OCI-M2 (cell line): ENCODE measurements at regions not wholly inside any gene's neighbourhood (a gene's known extent, or its start where the extent isn't known, plus 50 kb on each side); places are given as distances from the start of the nearest gene placed in this dataset.

Source experiments
- DNase-seq: peaks from one replicate; lab custom pipeline; 2025; ENCODE audit not compliant: unreplicated experiment; lab: John Stamatoyannopoulos, UW

DNA sequence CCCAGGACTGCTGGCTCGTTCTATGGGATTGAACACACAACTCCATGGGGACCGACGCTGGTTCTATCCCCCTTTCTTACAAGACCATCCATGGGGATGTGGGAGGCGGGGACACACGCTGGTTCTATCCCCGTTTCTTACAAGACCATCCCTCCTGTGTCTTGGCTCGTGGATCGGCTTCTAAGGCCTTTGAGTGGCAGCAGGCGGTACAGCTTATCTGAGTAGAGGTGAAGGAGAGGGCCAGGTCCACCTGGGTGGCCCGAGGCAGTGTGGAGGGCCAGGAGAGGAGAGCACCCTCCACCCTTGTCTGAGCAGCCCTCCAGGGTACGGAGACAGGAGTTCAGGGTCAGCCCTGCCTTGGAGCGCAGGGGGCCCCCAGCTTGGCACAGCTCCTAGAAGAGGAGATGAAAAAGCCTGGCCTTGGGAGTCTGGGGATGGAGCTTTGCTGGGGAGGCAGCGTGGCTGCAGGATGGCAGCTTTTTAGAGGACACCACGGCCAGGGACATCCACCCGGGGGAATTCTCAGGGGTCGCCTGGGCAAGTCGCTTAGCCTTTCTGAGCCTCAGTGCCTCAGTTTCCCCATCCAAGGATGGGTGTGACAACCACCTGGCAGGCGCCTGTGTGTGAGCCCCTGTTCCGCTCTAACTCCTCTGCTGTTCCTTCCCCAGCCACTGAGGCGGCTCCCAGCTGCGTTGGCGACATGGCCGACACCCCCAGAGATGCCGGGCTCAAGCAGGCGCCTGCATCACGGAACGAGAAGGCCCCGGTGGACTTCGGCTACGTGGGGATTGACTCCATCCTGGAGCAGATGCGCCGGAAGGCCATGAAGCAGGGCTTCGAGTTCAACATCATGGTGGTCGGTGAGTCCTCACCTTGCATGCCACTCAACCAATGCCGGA is 341.0 kb downstream of the SEC14L1 start:
- no peak for DNase-seq

DNA sequence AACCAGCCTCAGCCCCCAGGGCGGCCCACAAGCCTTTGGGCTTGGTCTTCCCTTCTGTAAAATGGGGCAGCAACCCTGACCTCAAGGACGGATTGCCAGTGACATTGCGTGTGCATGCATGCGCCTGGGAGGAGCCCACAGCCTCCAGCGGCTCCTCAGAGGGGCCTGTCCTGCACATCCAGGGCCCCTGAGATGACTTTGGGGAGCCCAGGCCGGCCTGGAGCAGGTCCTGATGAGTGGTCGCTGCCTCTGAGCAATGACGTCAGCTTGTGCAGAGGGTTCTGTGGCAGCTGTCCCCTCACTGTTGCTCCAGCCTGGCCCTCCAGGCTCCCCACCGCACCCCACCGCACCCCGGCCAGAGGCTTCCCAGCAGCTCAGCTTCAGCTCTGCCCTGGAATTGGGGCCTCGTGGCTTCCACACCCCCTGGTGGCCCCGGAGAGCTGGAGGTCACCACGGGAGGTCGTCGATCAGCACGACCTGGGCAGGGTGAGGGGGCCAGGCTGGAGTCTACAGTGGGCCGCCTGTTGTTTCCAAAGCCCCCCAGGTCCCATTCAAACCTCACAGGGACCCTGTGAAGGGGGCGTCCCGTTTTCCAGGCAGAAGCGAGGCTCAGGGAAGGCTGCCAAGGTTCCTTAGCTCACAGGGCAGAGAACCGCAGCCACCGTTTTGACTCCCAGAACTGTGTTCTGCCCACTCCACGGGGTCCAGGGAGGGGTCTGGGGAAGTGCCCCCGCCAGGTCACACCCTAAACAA is 341.8 kb downstream of the SEC14L1 start:
- no peak for DNase-seq

DNA sequence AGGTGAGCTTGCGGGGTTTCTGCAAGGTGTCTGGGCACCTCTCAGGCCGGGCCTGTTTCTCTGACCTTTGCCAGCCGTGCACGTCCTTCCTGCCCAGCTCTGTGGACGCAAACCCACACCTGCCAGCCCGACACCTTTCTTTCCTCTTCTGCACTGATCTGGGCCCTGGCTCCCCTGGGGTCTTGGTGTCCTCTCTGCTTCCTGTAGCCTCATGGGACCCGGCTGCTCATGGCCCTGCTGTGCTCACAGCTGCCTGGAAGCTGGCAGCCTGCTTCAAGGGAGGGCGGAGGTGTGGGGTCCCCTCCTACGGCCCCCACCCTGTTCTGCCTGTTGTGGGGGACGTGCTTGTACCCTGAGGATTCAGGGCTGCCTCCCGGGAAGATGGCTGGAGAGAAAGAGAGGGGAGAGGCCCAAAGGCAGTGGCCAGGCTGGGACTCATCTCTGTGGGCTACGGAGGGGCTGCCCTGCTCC is 342.4 kb downstream of the SEC14L1 start:
- DNase-seq = no peak

DNA sequence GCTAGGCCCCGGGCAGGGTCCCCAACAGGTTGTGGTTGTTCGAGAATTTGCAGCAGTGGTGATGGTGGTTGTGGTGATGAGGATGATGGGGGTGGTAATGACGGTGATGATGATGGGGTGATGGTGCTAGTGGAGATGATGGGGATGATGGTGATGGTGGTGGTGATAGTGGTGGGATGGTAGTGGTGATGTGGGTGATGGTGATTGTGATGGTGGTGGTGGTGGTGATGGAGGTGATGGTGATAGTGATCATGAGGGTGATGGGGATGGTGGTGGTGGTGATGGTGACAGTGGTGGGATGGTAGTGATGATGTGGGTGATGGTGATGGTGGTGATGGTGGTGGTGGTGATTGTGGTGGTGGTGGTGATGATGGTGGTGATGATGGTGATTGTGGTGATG is 343.3 kb downstream of the SEC14L1 start:
- DNase-seq = no peak

DNA sequence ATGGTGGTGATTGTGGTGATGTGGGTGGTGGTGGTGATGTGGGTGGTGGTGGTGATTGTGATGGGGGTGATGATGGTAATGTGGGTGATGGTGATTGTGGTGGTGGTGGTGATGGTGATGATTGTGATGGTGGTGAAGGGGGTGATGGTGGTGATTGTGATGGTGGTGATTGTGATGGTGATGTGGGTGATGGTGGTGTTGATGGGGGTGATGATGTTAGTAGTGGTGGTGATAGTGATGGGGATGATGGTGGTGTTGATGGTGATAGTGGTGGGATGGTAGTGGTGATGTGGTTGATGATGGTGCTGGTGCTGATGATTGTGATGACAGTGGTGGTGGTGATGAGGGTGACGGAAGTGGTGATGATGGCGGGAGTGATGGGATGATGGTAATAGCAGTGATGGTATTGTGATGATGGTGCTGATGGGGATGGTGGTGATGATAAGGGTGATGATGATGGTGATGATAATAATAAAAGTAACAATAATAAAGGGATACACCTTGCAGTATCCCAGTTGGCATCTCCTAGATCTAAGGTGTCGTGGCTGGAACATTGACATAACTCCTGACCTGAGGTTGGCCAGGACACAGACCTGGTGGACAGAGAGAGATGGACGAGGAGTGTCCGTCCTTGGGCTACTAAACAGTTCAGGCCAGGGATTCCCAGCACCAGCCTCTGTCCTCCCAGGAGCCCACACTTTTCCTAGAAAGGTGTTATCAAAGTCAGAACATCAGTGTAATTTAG is 344.5 kb downstream of the SEC14L1 start:
- no peak for DNase-seq

DNA sequence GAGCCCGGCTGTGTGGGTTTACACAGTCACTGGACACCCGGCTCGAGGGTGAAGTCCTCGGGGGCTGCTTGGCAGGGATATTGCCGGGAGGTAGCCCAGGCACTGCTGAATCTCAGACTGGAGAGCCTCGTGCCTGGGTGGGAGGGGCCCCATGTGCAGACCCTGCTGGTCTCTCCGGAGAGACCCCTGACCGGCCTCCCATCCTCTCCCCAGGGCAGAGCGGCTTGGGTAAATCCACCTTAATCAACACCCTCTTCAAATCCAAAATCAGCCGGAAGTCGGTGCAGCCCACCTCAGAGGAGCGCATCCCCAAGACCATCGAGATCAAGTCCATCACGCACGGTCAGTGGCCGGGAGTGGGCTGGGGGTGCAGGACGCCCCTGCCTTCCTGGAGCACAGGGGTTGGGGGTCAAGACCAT is 346.5 kb downstream of the SEC14L1 start:
- DNase-seq = no peak

DNA sequence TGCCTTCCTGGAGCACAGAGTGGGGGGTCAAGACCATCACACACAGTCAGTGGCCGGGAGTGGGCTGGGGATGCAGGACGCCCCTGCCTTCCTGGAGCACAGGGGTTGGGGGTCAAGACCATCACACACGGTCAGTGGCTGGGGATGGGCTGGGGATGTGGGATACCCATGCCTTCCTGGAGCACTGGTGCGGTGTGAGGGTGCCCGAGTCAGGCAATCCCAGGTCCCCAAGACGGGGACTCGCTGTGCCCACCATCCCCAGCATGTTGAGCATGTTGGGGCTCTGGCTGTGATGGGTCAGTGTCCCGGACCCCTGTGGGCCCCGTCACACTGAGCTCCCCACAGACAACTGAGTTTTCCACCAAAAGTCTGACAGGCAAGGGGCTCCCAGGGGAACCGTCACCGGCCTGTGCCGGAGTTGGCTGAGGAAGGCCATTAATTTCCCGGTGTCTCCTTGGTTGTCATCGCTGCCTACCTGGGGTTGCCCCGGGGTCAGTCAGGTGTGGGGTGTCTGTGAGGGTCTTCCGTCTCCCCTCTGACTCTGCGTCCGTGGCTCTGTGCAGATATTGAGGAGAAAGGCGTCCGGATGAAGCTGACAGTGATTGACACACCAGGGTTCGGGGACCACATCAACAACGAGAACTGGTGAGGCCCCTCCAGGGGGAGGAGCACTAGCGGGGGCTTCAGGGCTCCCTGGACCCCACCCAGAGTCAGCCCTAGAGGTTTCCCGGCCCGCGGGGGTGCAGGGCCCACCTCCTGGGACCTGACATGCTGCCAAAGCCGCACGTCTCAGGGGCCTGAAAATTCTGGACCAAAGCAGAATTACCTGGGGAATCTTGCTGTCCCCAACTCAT is 347.1 kb downstream of the SEC14L1 start:
- DNase-seq = no peak

DNA sequence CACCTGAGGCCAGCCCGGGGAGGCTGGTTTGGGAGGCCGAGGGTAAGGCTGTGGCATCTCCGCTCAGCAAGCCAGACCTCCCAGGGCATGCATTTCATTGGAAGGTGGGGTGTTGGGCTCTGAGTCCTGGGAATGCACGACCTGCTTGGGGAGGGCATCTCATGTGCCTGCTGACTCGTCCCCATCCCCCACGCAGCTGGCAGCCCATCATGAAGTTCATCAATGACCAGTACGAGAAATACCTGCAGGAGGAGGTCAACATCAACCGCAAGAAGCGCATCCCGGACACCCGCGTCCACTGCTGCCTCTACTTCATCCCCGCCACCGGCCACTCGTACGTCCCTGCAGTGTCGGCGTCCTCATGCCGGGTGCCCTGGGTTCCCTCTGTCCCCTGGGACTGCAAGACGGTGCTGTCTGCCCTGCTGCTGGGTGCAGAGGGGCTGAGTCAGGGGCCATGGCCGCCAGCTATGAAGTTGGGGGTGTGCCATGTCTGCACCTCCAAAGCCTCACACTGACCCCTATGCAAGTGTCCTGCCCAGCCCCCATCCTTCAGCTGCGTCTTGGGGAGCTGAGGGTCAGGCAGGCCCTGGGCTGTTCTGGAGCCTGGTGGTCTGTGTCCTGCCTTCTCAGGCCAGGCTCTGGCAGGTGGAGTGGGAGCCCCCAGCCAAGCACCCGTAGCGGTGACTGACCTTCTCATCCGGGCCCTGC is 347.9 kb downstream of the SEC14L1 start:
- no peak for DNase-seq

DNA sequence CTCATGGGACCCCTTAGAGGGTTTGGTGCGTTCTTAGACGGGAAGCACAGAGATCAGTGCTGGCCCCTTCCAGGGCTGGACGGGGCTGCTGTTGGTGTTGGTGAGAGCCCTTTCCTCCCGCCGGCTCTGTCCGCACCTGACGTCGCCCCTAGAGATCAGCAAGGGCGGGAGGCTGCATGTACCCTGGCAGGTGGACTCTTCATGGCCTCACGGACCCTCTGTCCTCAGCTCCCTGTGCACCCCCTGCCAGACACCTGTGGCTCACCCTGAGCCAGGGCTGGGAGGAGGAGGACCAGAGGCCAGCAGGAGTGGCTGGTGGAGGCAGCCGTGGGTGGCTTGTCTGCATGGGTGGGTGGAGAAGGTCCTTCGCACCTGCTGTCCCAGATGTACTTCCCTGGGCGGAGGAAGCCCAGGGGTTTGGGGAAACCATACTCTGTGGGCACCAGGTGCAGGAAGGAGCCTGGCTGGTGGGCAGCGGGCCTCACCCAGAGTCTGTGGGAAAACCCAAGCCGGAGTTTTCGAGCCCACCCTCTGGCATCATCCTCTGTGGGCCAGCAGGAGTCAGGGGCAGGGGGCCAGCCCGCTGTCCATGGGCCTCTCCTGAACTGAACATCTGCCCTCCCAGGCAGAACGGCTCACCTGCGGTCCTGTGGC is 348.6 kb downstream of the SEC14L1 start:
- no peak for DNase-seq

DNA sequence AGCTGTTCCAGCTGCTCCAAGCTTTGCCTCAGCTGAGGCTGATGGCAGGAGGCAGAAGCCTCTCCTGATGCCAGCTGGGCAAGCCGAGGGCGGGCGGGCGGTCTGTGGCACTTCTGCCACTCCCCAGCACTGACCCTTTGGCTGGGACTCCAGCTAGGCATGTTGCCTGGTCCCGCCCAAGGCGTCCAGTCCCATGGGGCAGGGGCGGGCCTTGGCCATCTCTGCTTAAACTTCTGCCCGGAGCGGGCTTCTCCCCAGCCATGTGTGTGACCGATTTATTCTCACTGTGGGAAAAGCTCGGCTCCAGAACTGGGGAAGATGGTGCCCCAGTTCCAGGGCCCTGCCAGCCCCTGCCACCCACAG is 349.1 kb downstream of the SEC14L1 start:
- no peak for DNase-seq

DNA sequence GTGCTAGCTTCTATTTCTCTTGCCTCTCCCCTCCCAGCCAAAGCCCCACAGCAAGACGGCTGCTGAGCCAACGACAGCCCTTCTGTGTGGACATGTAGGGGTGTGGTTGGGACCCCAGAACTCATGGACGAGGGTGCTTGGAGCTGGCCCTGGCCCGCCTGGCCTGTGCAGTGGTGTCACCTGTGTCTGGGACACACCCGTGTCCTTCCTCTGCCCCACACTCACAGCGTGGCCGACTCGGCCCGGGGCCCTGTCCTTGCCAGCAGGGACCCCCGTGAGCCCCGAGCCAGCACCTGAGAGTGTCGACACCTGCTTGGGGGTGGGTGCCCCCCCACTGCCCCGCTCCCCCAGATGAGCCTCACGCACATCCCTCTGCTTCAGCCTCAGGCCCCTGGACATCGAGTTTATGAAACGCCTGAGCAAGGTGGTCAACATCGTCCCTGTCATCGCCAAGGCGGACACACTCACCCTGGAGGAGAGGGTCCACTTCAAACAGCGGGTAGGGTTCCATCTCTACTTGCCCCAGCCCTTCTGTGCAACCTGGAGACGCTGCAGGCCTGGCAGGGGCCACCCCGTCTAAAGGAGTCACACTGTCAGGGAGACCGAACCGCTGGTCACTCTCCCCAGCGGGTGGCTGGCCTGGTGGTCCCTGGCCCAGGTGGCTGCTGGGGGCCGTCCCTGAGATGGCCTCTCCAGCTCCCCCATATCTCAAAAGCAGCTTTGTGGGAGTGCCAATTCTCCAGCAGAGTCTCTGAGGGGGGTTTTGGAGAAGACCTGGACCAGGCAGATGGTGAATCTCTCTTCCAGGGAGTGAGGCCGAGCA is 349.8 kb downstream of the SEC14L1 start:
- DNase-seq = no peak

DNA sequence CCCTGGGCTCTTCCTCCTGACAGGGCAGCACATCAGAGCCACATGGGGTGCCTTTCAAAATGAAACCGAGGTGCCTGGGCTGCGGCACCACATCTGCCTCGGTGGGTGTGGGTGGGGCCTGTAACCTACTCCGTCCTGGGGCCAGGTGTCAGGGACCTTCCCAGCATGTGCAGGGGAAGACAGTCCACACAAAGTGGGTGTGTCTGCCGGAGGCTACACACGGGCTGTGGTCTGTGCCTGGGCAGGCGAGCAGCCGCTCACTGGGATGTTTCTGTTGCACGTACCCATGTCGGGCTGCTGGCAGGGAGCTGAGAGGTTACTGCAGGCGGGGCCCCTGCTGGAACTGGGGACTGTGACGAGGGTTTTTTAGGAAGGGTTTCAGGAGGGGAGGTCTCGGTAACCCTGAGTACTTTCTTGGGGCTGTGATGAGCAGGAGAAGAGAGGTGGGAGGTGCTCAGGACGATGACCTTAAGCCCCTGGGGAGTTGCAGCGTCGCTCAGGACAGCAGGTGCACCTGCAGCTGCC is 351.2 kb downstream of the SEC14L1 start:
- no peak for DNase-seq

DNA sequence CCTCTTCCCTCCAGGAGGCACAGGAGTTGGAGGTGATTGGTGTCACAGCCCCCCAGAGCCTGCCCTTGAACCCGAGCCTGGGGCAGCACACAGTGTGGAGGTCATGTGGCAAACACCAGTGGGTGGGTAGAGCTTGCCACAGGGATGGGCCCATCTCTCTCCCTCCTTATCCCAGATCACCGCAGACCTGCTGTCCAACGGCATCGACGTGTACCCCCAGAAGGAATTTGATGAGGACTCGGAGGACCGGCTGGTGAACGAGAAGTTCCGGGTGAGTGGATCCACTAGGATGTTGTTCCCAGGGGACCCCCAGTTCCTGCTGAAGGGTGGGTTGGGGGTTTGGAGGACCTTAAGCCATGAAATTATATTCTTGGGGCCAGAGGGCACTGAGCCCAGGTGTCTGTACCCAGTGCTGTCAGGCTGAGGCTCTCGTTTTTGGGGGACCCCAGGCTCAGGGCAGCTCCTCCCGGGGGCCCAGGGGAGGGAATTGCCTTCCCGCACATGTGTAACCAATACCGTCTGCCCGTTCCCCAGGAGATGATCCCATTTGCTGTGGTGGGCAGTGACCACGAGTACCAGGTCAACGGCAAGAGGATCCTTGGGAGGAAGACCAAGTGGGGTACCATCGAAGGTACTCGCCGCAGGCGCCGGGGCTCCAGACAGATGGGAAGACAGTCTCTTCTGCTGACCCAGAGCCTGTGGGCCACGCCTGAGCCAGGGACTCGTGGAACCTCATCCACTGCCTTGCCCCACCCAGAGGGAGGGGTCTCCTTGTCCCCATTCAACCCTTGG is 351.9 kb downstream of the SEC14L1 start:
- DNase-seq = no peak

DNA sequence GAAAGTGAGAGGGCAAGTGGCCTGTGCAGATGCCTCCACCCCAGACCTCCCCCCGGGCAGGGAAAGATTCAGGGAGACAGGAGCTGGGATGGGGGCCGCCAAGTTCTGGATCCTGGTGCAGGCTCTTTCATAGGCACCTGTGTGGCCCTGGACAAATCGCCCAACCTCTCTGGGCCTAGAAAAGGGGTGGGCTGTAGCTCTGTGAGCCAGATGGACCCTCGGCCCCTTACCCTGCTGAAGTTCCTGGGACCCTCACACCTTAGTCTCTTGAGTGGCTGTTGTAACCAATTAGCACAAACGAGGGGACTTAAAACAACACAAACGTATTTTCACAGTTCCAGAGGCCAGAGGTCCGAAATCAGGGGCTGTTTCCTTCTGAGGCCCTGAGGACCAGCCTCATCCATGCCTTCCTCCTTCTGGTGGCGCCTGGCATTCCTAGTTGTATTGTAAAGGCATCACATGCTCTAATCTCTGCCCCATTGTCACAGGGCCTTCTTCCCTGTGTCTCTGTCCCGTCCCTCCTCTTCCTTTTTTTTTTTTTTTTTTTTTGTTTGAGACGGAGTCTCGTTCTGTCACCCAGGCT is 352.6 kb downstream of the SEC14L1 start:
- DNase-seq = no peak

DNA sequence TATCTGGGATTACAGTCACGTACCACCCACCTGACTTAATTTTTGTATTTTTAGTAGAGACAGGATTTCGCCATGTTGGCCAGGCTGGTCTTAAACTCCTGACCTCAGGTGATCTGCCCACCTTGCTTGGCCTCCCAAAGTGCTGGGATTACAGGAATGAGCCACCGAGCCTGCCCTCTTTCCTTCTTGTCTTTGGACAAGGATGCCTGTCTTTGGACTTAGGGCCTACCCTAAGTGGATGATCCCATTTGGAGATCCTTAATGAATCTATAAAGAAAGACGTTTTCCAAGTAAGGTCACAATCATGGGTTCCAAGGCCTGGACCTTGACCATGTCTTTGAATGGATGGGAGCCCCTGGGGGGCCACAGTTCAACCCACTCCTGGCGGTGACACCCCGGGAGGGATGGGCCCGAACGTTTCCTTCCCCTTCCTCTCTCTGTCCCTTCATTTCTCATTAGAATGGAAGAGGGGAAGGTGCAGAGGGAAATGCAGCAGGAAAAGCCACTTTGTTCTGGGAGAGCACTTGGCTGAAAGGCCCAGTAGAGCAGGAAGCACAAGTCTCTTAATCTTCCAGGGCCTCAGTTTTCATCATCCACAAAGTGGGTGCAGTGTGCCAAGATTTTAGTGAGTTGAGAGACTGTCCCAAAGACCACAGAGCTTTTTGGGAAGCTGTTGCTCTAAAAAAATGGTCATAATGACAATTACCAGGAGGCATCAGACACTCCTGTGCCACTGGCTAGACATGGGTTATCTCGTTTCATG is 353.3 kb downstream of the SEC14L1 start:
- no peak for DNase-seq

DNA sequence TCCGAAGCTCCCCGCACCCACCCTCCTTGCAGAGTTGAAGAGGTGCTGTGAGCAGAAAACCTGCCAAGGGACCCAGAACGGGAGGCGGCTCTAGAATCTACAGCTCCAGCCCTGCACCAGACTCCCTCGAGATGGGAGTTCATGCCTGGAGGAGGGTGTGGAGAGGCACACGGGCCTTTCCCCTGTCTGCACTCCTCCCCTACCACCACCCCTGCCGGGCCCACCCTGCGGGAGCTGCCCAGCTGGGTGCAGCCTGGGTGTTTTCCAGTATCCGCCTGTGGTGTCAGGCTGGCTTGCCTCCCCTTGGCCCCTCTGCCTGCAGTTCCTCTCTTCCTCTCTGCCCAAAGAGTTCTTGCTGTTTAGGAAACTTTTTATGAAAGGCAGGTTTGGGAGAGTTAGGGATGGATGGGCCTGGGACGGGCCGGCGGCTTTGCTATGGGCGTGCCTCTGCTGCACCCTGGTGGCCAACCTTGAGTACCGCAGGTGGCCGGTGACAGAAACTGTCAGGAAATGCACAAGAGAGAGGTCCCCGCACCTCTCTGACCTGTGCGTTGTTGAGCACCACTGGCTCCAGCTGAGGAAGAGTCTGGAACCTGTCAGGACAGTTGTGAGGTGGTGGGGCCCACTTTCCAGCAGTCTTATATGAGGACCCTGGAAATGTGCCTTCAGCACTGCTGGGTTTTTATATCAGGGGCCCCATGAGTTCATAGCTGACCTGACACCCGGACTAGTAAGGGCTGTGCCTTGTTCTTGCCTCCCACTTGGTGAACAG is 354.1 kb downstream of the SEC14L1 start:
- DNase-seq = no peak
